ENCODE measurements at regions not wholly inside any gene's neighbourhood (a gene's known extent, or its start where the extent isn't known, plus 50 kb on each side); places are given as distances from the start of the nearest gene placed in this dataset.

- TF ChIP-seq EZH2 (IDR thresholded peaks at IDR 0.05; ENCODE audit: borderline replicate concordance, low read length), result no peak
- TF ChIP-seq, protein P1, sequence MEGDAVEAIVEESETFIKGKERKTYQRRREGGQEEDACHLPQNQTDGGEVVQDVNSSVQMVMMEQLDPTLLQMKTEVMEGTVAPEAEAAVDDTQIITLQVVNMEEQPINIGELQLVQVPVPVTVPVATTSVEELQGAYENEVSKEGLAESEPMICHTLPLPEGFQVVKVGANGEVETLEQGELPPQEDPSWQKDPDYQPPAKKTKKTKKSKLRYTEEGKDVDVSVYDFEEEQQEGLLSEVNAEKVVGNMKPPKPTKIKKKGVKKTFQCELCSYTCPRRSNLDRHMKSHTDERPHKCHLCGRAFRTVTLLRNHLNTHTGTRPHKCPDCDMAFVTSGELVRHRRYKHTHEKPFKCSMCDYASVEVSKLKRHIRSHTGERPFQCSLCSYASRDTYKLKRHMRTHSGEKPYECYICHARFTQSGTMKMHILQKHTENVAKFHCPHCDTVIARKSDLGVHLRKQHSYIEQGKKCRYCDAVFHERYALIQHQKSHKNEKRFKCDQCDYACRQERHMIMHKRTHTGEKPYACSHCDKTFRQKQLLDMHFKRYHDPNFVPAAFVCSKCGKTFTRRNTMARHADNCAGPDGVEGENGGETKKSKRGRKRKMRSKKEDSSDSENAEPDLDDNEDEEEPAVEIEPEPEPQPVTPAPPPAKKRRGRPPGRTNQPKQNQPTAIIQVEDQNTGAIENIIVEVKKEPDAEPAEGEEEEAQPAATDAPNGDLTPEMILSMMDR (conservative IDR thresholded peaks at IDR 0.05 in 1 of 2, IDR thresholded peaks at IDR 0.05 in 1 of 2; ENCODE audit: extremely low read depth in 1 of 2, insufficient read depth in 1 of 2, low read depth in 1 of 2, low read length in 2 of 2), result no peak
Measured at GRCh38 chr4:183789657-183790056, 115.5 kb upstream of the STOX2 start.

Measured in mammary epithelial cell (primary cell).